ENCODE measurements at regions not wholly inside any gene's neighbourhood (a gene's known extent, or its start where the extent isn't known, plus 50 kb on each side); places are given as distances from the start of the nearest gene placed in this dataset.

DNA sequence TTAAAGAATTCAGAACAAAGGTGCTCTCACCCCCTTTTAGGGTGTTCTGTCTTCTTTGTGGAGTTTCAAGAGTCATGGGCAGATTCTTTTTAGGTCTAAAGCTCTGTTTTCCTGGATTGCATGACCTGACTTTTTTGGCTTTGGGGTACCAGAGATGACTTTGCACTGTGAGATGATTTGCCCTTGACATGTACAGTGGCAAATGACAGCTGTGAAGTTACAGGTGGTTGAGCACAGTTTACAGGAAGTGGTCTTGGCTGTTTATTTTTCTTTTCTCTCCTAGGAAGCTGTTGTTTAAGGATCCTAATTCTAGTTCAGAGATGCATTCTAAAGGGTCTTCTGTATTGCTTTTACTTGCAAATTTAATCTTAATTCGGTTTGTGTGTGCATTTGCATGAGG is 83.8 kb upstream of the METAP2 start:
- Histone ChIP-seq H3K27me3 (no peaks in the 10 kb centered on the region), H3K27ac (no peak overlapping the region), H3K9me3 (no peaks in the 10 kb centered on the region), H3K36me3 (no peaks in the 10 kb centered on the region), H3K4me3 (no peak overlapping the region), H3K4me1 (peaks cover 0 to 3% of the 10 kb centered on the region in 2 donors)
- no peak for DNase-seq (ENCODE audit: low spot score in 2 of 2)
- TF ChIP-seq POLR2A (IDR thresholded peaks at IDR 0.05) (no peak), POLR2AphosphoS5 (IDR thresholded peaks at IDR 0.05) (no peak)
- TF ChIP-seq, protein P1, sequence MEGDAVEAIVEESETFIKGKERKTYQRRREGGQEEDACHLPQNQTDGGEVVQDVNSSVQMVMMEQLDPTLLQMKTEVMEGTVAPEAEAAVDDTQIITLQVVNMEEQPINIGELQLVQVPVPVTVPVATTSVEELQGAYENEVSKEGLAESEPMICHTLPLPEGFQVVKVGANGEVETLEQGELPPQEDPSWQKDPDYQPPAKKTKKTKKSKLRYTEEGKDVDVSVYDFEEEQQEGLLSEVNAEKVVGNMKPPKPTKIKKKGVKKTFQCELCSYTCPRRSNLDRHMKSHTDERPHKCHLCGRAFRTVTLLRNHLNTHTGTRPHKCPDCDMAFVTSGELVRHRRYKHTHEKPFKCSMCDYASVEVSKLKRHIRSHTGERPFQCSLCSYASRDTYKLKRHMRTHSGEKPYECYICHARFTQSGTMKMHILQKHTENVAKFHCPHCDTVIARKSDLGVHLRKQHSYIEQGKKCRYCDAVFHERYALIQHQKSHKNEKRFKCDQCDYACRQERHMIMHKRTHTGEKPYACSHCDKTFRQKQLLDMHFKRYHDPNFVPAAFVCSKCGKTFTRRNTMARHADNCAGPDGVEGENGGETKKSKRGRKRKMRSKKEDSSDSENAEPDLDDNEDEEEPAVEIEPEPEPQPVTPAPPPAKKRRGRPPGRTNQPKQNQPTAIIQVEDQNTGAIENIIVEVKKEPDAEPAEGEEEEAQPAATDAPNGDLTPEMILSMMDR (IDR thresholded peaks at IDR 0.05), result no peak
- intact Hi-C loops (cut with DNase I; ENCODE audit: low total_unique reads), result no loop called here

DNA sequence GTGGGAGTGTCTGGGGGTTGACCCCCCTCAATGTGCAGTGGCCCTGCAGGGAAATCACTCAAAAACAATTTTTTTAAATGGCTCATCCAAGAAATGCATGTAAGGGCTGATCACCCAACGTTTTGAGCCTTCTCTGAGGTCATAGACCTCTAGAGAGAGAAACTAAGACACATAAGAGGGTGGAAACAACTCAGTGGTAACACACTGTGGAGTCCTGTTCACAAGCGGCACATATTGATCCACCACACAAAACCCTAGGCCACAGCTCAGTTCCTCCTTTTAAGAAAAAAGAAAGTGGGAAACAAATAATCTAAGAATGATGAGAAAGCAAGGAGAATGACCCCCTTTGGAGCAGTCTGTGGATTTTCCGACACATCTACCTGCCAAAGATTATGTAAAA is 83.0 kb upstream of the METAP2 start:
- Histone ChIP-seq H3K36me3 (no peaks in the 10 kb centered on the region), H3K27ac (no peak overlapping the region), H3K9me3 (no peaks in the 10 kb centered on the region), H3K4me3 (no peak overlapping the region), H3K27me3 (no peaks in the 10 kb centered on the region), H3K4me1 (no peaks in the 10 kb centered on the region)
- TF ChIP-seq, protein P1 (IDR thresholded peaks at IDR 0.05), result no peak
- TF ChIP-seq POLR2AphosphoS5 (IDR thresholded peaks at IDR 0.05), result no peak
- TF ChIP-seq POLR2A (IDR thresholded peaks at IDR 0.05), result no peak
- DNase-seq (ENCODE audit: low spot score in 2 of 2), result no peak
- intact Hi-C loops (cut with DNase I; ENCODE audit: low total_unique reads), result no loop called here

DNA sequence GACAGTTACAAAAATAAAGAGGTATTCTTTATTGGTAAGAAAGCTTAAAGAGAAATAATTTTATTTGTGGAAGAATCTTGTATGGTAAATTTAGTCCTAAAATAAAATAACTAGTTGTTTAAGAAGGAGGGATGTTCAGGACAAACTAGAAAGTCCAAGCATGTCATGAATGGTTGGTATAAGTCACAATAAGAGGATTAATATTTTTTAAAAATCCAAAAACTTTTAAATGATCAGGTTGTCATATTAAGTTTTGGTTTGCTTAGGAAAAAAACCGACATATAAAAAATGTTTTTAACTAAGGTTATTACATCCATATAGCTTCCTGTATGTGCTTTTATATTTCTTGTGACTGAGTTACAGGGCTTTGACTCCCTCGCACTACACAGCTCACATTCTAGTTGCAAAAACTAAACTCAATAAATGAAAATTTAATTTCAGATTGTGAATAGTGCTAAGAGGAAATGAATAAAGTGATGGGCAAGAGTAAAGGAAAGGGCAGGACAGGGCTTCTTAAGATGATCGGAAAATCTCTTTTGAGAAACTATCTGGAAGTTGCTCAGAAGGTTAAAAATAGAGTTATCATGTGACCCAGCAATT is 80.7 kb upstream of the METAP2 start:
- Histone ChIP-seq H3K4me3 (no peak overlapping the region), H3K27me3 (no peaks in the 10 kb centered on the region), H3K36me3 (no peaks in the 10 kb centered on the region), H3K9me3 (no peaks in the 10 kb centered on the region), H3K4me1 (no peaks in the 10 kb centered on the region), H3K27ac (no peak overlapping the region)
- TF ChIP-seq, protein P1 (IDR thresholded peaks at IDR 0.05), result no peak
- TF ChIP-seq POLR2AphosphoS5 (IDR thresholded peaks at IDR 0.05) (no peak), POLR2A (IDR thresholded peaks at IDR 0.05) (no peak)
- no peak for DNase-seq (ENCODE audit: low spot score in 2 of 2)
- intact Hi-C loops (cut with DNase I; ENCODE audit: low total_unique reads), result no loop called here

DNA sequence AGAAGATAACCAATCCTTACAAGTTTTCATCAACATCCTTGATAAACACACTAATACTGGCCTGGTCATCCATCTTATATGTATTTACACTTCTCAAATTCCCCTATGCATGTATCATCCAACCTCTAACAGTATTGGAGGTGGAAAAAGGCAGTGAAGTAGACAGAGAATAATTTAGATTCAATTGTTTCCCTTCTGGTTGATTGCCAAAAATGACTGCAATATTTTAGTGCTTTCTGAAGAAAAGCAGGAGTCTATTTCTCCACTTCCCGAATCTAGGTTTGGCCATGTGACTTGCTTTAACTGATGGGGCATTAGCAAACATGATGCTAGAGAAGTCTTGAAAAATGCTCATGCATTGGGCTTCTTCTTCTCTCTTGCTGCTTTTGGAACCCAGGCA is 78.3 kb upstream of the METAP2 start:
- H3K27ac ChIP-seq, result no peak overlapping the region
- no peak for TF ChIP-seq POLR2A (IDR thresholded peaks at IDR 0.05)
- TF ChIP-seq, protein P1 (IDR thresholded peaks at IDR 0.05), result no peak
- TF ChIP-seq POLR2AphosphoS5 (IDR thresholded peaks at IDR 0.05), result no peak
- intact Hi-C loops (cut with DNase I; ENCODE audit: low total_unique reads), result no loop called here

DNA sequence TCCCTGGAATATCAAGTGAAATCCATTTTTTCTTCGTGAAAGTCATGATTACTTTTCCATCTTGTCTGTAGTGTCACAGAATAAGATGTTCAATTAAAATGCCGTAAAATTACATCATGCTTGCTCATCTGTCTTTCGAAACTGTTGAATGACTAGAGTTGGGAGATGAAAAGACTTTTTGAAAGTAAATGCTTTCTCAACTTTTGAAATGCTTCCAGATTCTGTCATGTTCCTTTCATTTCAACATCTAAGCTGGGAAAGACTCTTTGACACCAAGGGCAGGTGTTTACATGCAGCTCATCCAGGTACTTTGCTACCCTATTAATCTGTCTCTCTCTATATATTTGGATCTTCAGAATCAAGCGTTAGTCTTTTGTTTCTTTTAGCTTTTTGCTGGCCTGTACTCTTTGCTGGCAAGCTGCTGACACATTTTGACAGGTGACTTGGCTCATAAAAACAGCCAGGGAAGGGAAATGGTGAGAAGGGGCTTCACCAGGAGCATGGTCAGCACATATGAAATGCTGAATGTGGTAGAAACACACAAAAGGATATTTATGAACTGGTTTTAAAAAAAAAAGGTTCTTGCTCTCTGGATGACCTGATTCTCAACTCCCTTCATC is 77.0 kb upstream of the METAP2 start:
- no peaks in the 10 kb centered on the region for H3K4me1 ChIP-seq
- no peaks in the 10 kb centered on the region for H3K27me3 ChIP-seq
- no peaks in the 10 kb centered on the region for H3K9me3 ChIP-seq
- DNase-seq (ENCODE audit: low spot score in 2 of 2), result no peak
- no peaks in the 10 kb centered on the region for H3K36me3 ChIP-seq
- H3K27ac ChIP-seq, result peak overlapping the region in 1 of 2 donors; percentile 29
- intact Hi-C loops (cut with DNase I; ENCODE audit: low total_unique reads), result no loop called here
- no peak for TF ChIP-seq POLR2A (IDR thresholded peaks at IDR 0.05)
- TF ChIP-seq, protein P1 (IDR thresholded peaks at IDR 0.05), result no peak
- TF ChIP-seq POLR2AphosphoS5 (IDR thresholded peaks at IDR 0.05), result no peak
- H3K4me3 ChIP-seq, result no peak overlapping the region

More for the DNA sequence above, 78.3 kb upstream of the METAP2 start:
- no peak for DNase-seq (ENCODE audit: low spot score in 2 of 2)
- Histone ChIP-seq H3K4me1 (no peaks in the 10 kb centered on the region), H3K4me3 (no peak overlapping the region), H3K9me3 (no peaks in the 10 kb centered on the region), H3K36me3 (no peaks in the 10 kb centered on the region), H3K27me3 (no peaks in the 10 kb centered on the region)
